Spleen (tissue), 11 donors: ENCODE measurements at regions not wholly inside any gene's neighbourhood (a gene's known extent, or its start where the extent isn't known, plus 50 kb on each side); places are given as distances from the start of the nearest gene placed in this dataset.

Source experiments
- DNase-seq: peaks from one replicate; pipeline ENCODE4 v3.0.0-alpha.2; 2020
- H3K27ac ChIP-seq, 8 donors: fragments of 200-600 bp; sonication (generic) in 7 of 8; 1 replicate in 4 of 8; 2 replicates in 4 of 8; pipeline versions ENCODE4 v1.5.0 to v1.8.0; 2016 to 2021; ENCODE audit warnings: inconsistent platforms in 4 of 8, mild to moderate bottlenecking in 4 of 8, moderate library complexity in 1 of 8
- H3K27me3 ChIP-seq, 7 donors: fragments of 200-600 bp; sonication (generic) in 6 of 7; replicated peaks in 1 of 7; 1 replicate in 4 of 7; 2 replicates in 3 of 7; pipeline versions ENCODE4 v1.5.0 to v1.8.0; 2016 to 2021; ENCODE audit warnings: inconsistent platforms in 3 of 7, mild to moderate bottlenecking in 1 of 7
- H3K36me3 ChIP-seq, 6 donors: fragments of 200-600 bp; sonication (generic) in 5 of 6; 1 replicate in 4 of 6; 2 replicates in 2 of 6; pipeline versions ENCODE4 v1.5.0 to v1.8.0; 2016 to 2021; ENCODE audit warnings: inconsistent platforms in 2 of 6
- H3K4me1 ChIP-seq, 6 donors: fragments of 200-600 bp; sonication (generic) in 5 of 6; 1 replicate in 3 of 6; 2 replicates in 3 of 6; pipeline versions ENCODE4 v1.5.0 to v1.8.0; 2016 to 2021; ENCODE audit warnings: inconsistent platforms in 3 of 6
- H3K4me3 ChIP-seq, 8 donors: fragments of 200-600 bp; sonication (generic) in 7 of 8; 1 replicate in 4 of 8; 2 replicates in 4 of 8; pipeline versions ENCODE4 v1.5.0 to v1.8.0; 2016 to 2021; ENCODE audit warnings: inconsistent platforms in 4 of 8, mild to moderate bottlenecking in 4 of 8, moderate library complexity in 2 of 8
- H3K9me3 ChIP-seq, 8 donors: fragments of 200-600 bp; sonication (generic) in 7 of 8; 1 replicate in 4 of 8; 2 replicates in 4 of 8; pipeline versions ENCODE4 v1.5.0 to v1.8.0; 2016 to 2021; ENCODE audit warnings: inconsistent platforms in 4 of 8
- POLR2A ChIP-seq, 3 donors: fragments of 450-650 bp; IDR thresholded peaks; one replicate each; pipeline ENCODE4 v1.5.1; 2017; ENCODE audit warnings: antibody characterized with exemption in 3 of 3, mild to moderate bottlenecking in 1 of 3
- POLR2AphosphoS5 ChIP-seq, 3 donors: sonication (generic); formaldehyde crosslinking; IDR thresholded peaks; one replicate each; pipeline ENCODE4 v1.5.1; 2017; ENCODE audit warnings: antibody characterized with exemption in 3 of 3
- WGBS, 5 donors: extraction: QIAGEN DNeasy Blood & Tissue Kit in 3 of 5; methylation state at CpG; one replicate each; pipeline versions ENCODE4 v1.1.5 to v1.1.7; 2013 to 2018; 5-methylcytosine and 5-hydroxymethylcytosine counted together
- intact Hi-C: fragments of 100-400 bp; cut with DNase I; formaldehyde crosslinking; loops from one replicate; pipeline ENCODE4 v1.15.0; 2023; ENCODE audit warnings: low total_unique reads
- TF ChIP-seq, protein P1 (sequence below), 11 experiments: fragments of 200-600 bp in 7 of 11; fragments of 450-650 bp in 4 of 11; sonication (generic) in 4 of 11; IDR thresholded peaks in 8 of 11; conservative IDR thresholded peaks in 3 of 11; 1 replicate in 7 of 11; 2 replicates in 4 of 11; pipeline versions ENCODE4 v1.4.0 to v1.8.0; 2016 to 2021; ENCODE audit warnings: antibody characterized with exemption in 11 of 11, inconsistent platforms in 4 of 11, mild to moderate bottlenecking in 1 of 11
- donor health status: healthy with polysubstance abuse.
- donor health status: DM: no; HTN: no; CAD: no; lungs with moderate emphysema.
- donor health status: DM: no; HTN: no; CAD: no.
- donor health status: Bipolar disorder and iron deficiency.
- donor health status: healthy.
- donor health status: DM: no; HTN: no; CAD: no.
- donor health status: DM: yes; HTN: yes; CAD: no.

DNA sequence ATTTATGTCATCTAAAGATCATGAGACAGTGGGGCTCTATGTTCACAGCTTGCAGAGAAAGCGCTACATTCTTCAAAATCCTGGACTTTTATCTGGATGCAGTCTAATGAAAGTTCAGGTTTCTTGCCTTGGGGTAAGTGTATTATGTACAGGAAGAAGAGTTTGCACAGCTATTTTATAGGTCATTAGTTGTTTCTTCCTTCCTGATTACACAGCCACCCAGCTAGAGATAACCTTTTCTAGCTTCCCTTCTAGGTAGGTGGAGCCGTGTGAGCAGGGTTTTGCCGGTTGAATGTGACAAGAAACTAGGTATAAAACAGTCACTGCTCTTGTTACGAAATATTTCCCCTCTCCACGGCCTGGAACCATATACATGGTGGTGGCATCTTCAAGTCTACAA, 800.8 kb upstream of the SOX11 start:
- Histone ChIP-seq H3K4me3 (no peak overlapping the region), H3K27ac (no peak overlapping the region), H3K4me1 (no peaks in the 10 kb centered on the region), H3K27me3 (no peaks in the 10 kb centered on the region), H3K9me3 (peaks cover 0 to 11% (median 0%) of the 10 kb centered on the region in 8 donors), H3K36me3 (no peaks in the 10 kb centered on the region)
- WGBS, 5 donors = 45 to 58% (median 52%) methylated on average over 5 of the region's 5 CpGs
- intact Hi-C loops = no loop called here
- TF ChIP-seq, protein P1, sequence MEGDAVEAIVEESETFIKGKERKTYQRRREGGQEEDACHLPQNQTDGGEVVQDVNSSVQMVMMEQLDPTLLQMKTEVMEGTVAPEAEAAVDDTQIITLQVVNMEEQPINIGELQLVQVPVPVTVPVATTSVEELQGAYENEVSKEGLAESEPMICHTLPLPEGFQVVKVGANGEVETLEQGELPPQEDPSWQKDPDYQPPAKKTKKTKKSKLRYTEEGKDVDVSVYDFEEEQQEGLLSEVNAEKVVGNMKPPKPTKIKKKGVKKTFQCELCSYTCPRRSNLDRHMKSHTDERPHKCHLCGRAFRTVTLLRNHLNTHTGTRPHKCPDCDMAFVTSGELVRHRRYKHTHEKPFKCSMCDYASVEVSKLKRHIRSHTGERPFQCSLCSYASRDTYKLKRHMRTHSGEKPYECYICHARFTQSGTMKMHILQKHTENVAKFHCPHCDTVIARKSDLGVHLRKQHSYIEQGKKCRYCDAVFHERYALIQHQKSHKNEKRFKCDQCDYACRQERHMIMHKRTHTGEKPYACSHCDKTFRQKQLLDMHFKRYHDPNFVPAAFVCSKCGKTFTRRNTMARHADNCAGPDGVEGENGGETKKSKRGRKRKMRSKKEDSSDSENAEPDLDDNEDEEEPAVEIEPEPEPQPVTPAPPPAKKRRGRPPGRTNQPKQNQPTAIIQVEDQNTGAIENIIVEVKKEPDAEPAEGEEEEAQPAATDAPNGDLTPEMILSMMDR (IDR thresholded peaks at IDR 0.05 in 8 of 11, conservative IDR thresholded peaks at IDR 0.05 in 3 of 11) = no peak
- TF ChIP-seq POLR2A (IDR thresholded peaks at IDR 0.05) (no peak), POLR2AphosphoS5 (IDR thresholded peaks at IDR 0.05) (no peak)
- DNase-seq = no peak

DNA sequence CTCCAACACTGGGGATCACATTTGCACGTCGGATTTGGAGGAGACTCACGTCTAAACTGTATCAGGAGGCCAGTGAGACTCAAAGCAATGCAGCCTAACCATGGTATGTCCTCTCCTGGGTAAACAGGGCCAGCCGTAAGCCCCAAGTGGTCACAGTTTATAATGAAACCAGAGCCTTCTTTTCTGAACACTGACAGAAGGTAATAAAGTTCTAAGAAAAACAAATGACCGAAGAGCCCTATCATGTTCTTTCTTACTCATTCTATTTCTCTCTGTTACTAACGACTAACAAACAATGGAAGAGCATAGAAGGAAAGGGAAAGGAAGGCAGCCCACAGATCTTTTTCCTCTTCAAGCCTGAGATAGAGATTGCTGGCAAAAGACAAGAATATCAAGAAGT, 796.8 kb upstream of the SOX11 start:
- H3K9me3 ChIP-seq = peaks cover 0 to 15% (median 0%) of the 10 kb centered on the region in 8 donors
- H3K4me3 ChIP-seq = no peak overlapping the region
- no peak for TF ChIP-seq POLR2AphosphoS5 (IDR thresholded peaks at IDR 0.05)
- no peak for TF ChIP-seq POLR2A (IDR thresholded peaks at IDR 0.05)
- TF ChIP-seq, protein P1 (IDR thresholded peaks at IDR 0.05 in 8 of 11, conservative IDR thresholded peaks at IDR 0.05 in 3 of 11) = no peak
- H3K27me3 ChIP-seq = no peaks in the 10 kb centered on the region
- 39 to 56% (median 50%) methylated on average over 6 of the region's 6 CpGs for WGBS, 5 donors
- no peaks in the 10 kb centered on the region for H3K4me1 ChIP-seq
- H3K36me3 ChIP-seq = no peaks in the 10 kb centered on the region
- no peak overlapping the region for H3K27ac ChIP-seq
- DNase-seq = no peak
- intact Hi-C loops = no loop called here

DNA sequence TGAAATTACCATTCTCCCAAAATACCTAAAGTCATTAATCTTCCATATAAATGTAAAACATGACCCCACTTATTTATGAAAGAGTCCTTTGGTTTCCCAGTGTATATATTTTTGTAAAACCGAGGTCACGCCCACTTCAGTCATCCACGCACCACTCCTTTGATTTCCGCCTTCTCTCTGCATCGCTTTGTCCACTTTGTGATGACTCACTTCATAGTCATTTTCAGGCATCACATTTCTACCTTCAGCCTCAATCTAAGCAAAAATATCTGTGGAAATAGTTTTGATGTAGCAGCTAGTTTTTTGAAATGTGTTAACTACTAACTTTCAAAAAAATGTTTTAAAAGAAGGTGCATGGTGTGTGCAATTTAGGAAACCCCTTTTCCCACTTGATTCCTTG, 793.5 kb upstream of the SOX11 start:
- Histone ChIP-seq H3K4me1 (no peaks in the 10 kb centered on the region), H3K36me3 (no peaks in the 10 kb centered on the region), H3K27me3 (no peaks in the 10 kb centered on the region), H3K9me3 (peaks cover 0 to 16% (median 0%) of the 10 kb centered on the region in 8 donors), H3K27ac (no peak overlapping the region), H3K4me3 (no peak overlapping the region)
- 88 to 91% (median 91%) methylated on average over 5 of the region's 5 CpGs for WGBS, 5 donors
- intact Hi-C loops = no loop called here
- TF ChIP-seq, protein P1 (IDR thresholded peaks at IDR 0.05 in 8 of 11, conservative IDR thresholded peaks at IDR 0.05 in 3 of 11) = no peak
- no peak for TF ChIP-seq POLR2AphosphoS5 (IDR thresholded peaks at IDR 0.05)
- TF ChIP-seq POLR2A (IDR thresholded peaks at IDR 0.05) = no peak
- no peak for DNase-seq

DNA sequence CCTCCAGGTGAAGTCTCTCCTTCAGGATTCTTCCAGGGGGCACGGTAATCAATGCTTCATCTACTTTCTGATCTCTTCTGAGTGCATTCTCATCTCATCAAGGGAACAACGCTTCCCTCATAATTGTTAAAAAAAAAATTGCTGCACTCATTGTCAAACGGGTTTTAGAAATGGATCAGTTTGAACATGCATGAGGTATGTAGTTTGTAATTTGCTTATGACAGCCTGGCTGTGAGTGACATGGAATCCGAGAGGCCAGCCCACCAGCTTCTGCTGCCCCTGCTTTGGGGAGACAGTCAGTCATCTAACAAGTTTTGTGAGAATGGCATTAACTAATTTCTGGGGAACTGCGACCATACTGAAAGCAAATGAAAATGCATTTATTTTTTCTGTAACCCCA, 791.9 kb upstream of the SOX11 start:
- peaks cover 0 to 10% (median 0%) of the 10 kb centered on the region in 8 donors for H3K9me3 ChIP-seq
- intact Hi-C loops = no loop called here
- no peaks in the 10 kb centered on the region for H3K36me3 ChIP-seq

More for the DNA sequence above, 791.9 kb upstream of the SOX11 start:
- no peaks in the 10 kb centered on the region for H3K27me3 ChIP-seq
- DNase-seq = no peak
- H3K27ac ChIP-seq = no peak overlapping the region
- no peak overlapping the region for H3K4me3 ChIP-seq
- WGBS, 5 donors = 75 to 84% (median 81%) methylated on average over 5 of the region's 5 CpGs
- TF ChIP-seq POLR2A (IDR thresholded peaks at IDR 0.05) (no peak), POLR2AphosphoS5 (IDR thresholded peaks at IDR 0.05) (no peak)
- TF ChIP-seq, protein P1 (IDR thresholded peaks at IDR 0.05 in 8 of 11, conservative IDR thresholded peaks at IDR 0.05 in 3 of 11) = no peak
- H3K4me1 ChIP-seq = no peaks in the 10 kb centered on the region
